K562 (cell line): ENCODE measurements at regions not wholly inside any gene's neighbourhood (a gene's known extent, or its start where the extent isn't known, plus 50 kb on each side); places are given as distances from the start of the nearest gene placed in this dataset.

Source experiments
- FOXK2 ChIP-seq, 2 experiments: fragments of 450-650 bp; IDR thresholded peaks in 1 of 2; conservative IDR thresholded peaks in 1 of 2; 2 replicates each; pipeline ENCODE4 v1.6.1; 2016; ENCODE audit warnings: low read depth in 2 of 2, mild to moderate bottlenecking in 1 of 2
- ZBTB17 ChIP-seq: fragments of 450-650 bp; formaldehyde crosslinking; IDR thresholded peaks from 2 replicates; pipeline ENCODE4 v1.4.0; 2020; ENCODE audit warnings: mild to moderate bottlenecking
- TF ChIP-seq, protein P1 (sequence below), 2 experiments: fragments of 150-350 bp in 1 of 2; IDR thresholded peaks; 2 replicates each; pipeline ENCODE4 v1.6.1; 2012 to 2016; ENCODE audit warnings: low read depth in 2 of 2, low read length in 2 of 2, mild to moderate bottlenecking in 1 of 2, moderate library complexity in 1 of 2
- TF ChIP-seq, protein P2 (sequence below): sonication (generic); formaldehyde crosslinking; IDR thresholded peaks from 2 replicates; pipeline ENCODE4 v1.8.0; 2023; ENCODE audit warnings: mild to moderate bottlenecking, missing genetic modification reagents

DNA sequence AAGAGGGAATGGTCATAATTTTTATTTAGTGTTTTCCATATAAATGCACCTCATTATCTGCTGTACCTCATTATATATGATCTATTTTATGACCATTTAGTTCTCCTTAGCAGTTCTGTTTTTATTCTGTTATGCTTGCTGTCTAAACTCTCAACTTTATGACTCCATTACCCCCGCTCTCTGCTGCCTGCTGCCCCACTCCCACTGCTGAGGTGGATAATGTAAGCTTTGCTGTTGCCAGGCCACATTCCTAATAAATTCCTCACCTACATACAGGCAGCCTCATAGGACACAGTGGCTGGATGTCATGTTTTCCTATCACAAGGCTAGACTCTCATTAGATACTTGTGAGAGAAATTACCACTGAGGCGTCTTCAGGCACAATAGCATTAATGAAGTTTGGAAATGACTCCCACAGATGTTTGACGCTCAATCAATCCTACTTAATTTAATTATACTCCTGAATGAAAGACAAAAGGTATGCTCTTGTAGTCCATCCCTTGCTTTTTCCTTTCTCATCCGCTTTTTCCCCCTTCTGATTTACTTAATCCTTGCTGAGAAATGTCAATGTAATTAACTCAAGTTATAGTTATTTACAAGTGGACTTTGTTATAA is 497.5 kb upstream of the IGFBP7 start (continued):
- TF ChIP-seq, protein P1, sequence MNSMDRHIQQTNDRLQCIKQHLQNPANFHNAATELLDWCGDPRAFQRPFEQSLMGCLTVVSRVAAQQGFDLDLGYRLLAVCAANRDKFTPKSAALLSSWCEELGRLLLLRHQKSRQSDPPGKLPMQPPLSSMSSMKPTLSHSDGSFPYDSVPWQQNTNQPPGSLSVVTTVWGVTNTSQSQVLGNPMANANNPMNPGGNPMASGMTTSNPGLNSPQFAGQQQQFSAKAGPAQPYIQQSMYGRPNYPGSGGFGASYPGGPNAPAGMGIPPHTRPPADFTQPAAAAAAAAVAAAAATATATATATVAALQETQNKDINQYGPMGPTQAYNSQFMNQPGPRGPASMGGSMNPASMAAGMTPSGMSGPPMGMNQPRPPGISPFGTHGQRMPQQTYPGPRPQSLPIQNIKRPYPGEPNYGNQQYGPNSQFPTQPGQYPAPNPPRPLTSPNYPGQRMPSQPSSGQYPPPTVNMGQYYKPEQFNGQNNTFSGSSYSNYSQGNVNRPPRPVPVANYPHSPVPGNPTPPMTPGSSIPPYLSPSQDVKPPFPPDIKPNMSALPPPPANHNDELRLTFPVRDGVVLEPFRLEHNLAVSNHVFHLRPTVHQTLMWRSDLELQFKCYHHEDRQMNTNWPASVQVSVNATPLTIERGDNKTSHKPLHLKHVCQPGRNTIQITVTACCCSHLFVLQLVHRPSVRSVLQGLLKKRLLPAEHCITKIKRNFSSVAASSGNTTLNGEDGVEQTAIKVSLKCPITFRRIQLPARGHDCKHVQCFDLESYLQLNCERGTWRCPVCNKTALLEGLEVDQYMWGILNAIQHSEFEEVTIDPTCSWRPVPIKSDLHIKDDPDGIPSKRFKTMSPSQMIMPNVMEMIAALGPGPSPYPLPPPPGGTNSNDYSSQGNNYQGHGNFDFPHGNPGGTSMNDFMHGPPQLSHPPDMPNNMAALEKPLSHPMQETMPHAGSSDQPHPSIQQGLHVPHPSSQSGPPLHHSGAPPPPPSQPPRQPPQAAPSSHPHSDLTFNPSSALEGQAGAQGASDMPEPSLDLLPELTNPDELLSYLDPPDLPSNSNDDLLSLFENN (IDR thresholded peaks at IDR 0.05; ENCODE audit: low read depth in 2 of 2, low read length in 2 of 2), result no peak
- TF ChIP-seq, protein P2, sequence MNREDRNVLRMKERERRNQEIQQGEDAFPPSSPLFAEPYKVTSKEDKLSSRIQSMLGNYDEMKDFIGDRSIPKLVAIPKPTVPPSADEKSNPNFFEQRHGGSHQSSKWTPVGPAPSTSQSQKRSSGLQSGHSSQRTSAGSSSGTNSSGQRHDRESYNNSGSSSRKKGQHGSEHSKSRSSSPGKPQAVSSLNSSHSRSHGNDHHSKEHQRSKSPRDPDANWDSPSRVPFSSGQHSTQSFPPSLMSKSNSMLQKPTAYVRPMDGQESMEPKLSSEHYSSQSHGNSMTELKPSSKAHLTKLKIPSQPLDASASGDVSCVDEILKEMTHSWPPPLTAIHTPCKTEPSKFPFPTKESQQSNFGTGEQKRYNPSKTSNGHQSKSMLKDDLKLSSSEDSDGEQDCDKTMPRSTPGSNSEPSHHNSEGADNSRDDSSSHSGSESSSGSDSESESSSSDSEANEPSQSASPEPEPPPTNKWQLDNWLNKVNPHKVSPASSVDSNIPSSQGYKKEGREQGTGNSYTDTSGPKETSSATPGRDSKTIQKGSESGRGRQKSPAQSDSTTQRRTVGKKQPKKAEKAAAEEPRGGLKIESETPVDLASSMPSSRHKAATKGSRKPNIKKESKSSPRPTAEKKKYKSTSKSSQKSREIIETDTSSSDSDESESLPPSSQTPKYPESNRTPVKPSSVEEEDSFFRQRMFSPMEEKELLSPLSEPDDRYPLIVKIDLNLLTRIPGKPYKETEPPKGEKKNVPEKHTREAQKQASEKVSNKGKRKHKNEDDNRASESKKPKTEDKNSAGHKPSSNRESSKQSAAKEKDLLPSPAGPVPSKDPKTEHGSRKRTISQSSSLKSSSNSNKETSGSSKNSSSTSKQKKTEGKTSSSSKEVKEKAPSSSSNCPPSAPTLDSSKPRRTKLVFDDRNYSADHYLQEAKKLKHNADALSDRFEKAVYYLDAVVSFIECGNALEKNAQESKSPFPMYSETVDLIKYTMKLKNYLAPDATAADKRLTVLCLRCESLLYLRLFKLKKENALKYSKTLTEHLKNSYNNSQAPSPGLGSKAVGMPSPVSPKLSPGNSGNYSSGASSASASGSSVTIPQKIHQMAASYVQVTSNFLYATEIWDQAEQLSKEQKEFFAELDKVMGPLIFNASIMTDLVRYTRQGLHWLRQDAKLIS (CRISPR knock-in tag), result no peak
- no peak for TF ChIP-seq ZBTB17
- no peak for TF ChIP-seq FOXK2 (conservative IDR thresholded peaks at IDR 0.05 in 1 of 2, IDR thresholded peaks at IDR 0.05 in 1 of 2; ENCODE audit: low read depth in 2 of 2)
- TF ChIP-seq, all 486 proteins: peak for 0
